HG03103 (cell line): ENCODE measurements at regions not wholly inside any gene's neighbourhood (a gene's known extent, or its start where the extent isn't known, plus 50 kb on each side); places are given as distances from the start of the nearest gene placed in this dataset.
"Not testable (repeated sequence)": the region's sequence is repeated elsewhere in the genome, so short reads cannot be mapped to it uniquely, and the experiment has no call there.

ENCODE experiments used
- ATAC-seq: cut with Tn5 transposase; IDR thresholded peaks from one replicate; pipeline ENCODE4 v1.9.1; 2021; ENCODE audit warnings: low read depth; ENCODE audit not compliant: unreplicated experiment

GRCh38 chr5:105917189-105917588 lies 1753.5 kb downstream of the EFNA5 start:
- no peak for ATAC-seq

GRCh38 chr5:105907016-105907415 lies 1763.7 kb downstream of the EFNA5 start:
- no peak for ATAC-seq

DNA sequence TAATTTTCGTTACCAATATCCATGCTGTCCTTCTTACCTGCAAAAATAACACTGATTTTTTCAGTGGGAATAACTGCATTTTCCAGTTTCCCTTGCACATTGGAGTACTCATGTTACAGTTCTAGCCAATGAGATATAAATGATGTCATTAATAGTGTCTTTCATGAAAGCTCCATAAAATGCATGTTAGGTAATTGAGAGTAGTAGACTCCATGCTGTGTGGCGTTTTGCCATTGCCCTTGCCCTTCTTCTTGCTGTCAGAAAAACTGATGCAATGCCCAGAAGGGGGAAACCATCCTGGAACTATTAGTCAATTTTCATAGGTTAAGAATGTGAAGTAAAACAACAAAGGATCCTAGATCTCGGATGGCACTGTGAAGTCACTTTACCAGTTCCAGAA lies 1765.3 kb downstream of the EFNA5 start:
- ATAC-seq, result no peak

DNA sequence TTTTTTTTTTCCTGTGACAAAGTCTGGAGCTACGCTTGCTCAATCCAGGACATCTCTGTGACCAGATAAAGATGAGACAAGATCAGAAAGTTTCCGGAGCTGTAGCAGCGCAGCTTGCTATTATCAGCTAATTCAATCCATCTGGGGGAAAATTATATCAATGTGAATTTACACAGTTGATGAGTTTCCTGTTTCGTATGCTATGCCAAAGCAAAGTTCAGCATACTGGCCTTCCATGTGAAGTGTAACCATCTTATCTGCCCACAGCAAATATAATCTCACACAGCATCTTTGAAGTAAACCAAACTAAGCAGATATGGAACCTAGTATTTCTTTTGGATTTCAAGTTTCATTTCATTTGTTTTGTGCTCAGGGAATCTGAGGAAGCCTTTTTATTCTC lies 1767.7 kb downstream of the EFNA5 start:
- no peak for ATAC-seq

DNA sequence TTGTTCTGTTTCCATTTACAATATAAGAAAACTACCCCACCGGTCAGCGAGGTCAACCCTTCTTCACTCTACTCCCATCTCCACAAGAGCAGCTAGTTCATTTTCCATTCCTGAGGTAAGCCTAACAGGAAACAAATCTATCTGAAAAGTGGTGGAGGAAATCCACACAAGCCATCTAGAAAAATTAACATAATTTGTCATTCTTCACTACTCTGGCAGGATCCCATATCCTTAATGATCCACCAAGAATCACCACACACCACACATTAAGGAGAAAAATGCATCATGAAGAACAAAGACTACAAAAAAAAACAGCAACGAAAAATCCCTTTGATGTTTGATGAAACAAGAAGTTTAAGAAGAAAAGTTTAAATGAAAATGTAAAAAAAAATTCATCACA lies 1771.0 kb downstream of the EFNA5 start:
- no peak for ATAC-seq

- ATAC-seq, result no peak
Observed at GRCh38 chr5:105898183-105898582, 1772.6 kb downstream of the EFNA5 start.

DNA sequence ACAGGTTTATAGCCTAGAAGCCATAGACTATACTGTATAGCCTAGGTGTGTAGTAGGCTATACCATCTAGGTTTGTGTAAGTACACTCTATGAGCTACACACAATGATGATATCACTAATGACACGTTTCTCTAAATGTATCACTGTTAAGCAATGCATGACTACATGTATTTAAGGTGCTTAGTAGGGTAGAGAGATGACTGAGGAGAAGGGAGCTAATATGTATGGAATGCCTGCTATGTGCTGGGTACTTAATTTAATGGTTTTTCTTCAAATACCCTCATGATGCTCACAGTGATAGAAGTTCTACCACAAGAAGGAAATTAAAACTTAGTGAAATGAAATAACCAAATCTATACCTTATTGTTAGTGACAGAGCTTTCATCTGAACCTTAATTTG lies 1785.5 kb downstream of the EFNA5 start:
- no peak for ATAC-seq

- ATAC-seq, result no peak
Observed at GRCh38 chr5:105882956-105883481, 1787.7 kb downstream of the EFNA5 start.

DNA sequence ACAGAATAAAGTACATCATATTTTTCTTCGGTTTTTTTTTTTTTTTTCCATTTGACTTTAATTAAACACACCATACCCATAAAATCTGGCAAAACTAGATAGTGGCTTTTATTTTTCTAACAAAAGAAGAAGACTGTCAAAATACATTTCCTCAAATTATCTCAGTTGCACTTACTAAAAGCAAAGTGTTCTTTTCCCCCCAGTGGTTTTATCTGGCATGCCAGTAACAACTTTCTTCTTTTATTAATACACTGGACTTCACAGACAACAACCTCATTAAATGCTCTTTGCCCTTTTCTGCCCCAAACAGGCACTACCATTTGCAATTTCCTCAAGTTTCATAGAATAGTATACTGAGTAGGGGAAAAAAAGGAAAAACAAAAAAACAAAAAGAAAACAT lies 1792.3 kb downstream of the EFNA5 start:
- no peak for ATAC-seq

DNA sequence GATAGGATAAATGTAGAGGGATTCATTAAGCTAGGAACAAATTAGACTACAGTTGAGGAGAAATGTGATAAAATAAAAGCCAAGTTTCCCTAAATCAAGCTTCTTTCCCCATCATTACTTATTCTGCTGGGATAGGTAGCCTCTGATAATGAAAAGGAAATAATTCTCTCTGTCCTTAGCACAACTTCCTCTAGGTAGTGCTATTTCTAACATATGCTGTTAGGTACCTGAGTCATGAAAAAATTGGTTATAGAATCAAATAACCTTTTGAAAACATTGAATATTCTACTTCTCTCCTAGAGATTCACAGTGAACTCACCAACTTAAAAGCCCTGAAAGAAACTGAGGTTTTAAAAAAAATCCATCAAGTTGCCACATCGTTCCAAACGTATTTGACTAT lies 1793.1 kb downstream of the EFNA5 start:
- no peak for ATAC-seq

DNA sequence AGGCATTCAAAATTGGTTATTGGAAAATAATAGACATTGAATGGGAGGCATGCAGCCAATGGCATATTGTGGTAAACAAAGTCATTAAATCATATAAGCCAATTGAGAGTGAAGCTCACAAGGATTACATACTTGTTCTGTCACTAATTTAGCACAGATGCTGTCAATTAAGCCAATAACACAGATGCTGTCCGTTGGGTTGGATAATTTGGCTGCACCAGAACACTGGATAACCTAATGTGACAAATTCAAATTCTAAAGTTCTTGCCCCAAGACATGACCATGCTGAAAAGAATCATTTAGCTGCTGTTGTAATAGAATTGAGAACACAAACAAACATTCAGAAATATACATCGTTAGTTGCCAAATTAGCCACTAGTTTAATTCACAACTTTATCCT lies 1796.4 kb downstream of the EFNA5 start:
- no peak for ATAC-seq

- no peak for ATAC-seq
Observed at GRCh38 chr5:105872569-105873270, 1798.0 kb downstream of the EFNA5 start.

- no peak for ATAC-seq
Observed at GRCh38 chr5:105868038-105868780, 1802.5 kb downstream of the EFNA5 start.

- no peak for ATAC-seq
Observed at GRCh38 chr5:105865834-105866233, 1804.9 kb downstream of the EFNA5 start.

GRCh38 chr5:105859350-105859749 lies 1811.4 kb downstream of the EFNA5 start:
- not testable (repeated sequence) for ATAC-seq

GRCh38 chr5:105849701-105850100 lies 1821.0 kb downstream of the EFNA5 start:
- no peak for ATAC-seq

DNA sequence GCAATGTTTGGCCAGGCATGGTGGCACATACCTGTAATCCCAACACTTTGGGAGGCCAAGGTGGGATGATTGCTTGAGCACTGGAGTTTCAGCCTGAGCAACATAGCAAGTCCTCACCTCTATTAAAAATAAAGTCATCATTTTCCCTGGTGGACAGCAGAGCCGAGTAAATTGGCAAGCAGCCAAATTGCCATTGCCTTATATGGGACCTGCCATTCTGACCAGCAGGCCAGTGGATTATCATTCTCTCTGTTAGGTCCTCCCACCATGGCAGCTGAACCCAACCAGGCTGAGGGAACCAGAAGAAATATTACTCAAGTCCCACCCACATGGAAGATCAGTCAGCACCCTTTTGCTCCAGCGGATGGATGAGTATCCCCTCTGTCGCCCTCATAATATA lies 1829.9 kb downstream of the EFNA5 start:
- no peak for ATAC-seq

- ATAC-seq, result no peak
Observed at GRCh38 chr5:105836887-105837286, 1833.8 kb downstream of the EFNA5 start.

GRCh38 chr5:105836268-105836667 lies 1834.5 kb downstream of the EFNA5 start:
- no peak for ATAC-seq

GRCh38 chr5:105828821-105829220 lies 1841.9 kb downstream of the EFNA5 start:
- ATAC-seq, result no peak

GRCh38 chr5:105821800-105822199 lies 1848.9 kb downstream of the EFNA5 start:
- no peak for ATAC-seq

DNA sequence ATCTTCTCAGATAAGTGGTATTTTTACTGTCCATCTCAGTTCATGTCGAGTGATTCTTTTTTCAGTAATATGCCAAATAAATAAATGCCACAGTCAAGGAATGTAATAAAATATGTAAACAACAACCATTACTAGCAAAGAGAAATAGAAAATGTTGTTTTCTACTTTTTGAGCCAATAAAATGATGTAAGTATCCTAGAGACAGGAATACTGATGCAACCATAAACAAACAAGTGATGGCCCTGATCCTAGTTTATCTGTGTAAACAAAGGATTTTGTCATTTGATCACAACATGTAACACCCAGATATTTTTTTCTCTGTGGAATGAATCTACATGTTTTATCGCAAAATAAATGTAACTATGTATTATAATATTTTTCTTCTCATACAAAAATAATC lies 1852.8 kb downstream of the EFNA5 start:
- ATAC-seq, result no peak
